K562 (cell line): ENCODE measurements at regions not wholly inside any gene's neighbourhood (a gene's known extent, or its start where the extent isn't known, plus 50 kb on each side); places are given as distances from the start of the nearest gene placed in this dataset.

Experiments
- ATAC-seq: fragments of 200-7000 bp; cut with Tn5 transposase; 3 replicates; pipeline ENCODE4 v1.9.1; 2020; ENCODE audit warnings: moderate library complexity
- BruUV-seq: library from RNA; stranded (reverse); fragments of 400-500 nt; replicated peaks from 2 replicates; lab custom pipeline; 2021; lab: Mats Ljungman, UMichigan
- CTCF ChIA-PET: fragments of 300-600 bp; formaldehyde crosslinking; extraction: SDS; loops from one replicate; lab custom pipeline; 2021; ENCODE audit warnings: low intra/inter-chr PET ratio; lab: Yijun Ruan, JAX
- POLR2A ChIA-PET: fragments of 300-600, 350-650 bp; sonication (Branson Sonifier 250); formaldehyde crosslinking; extraction: SDS; loops from one replicate; lab custom pipeline; 2021; ENCODE audit warnings: antibody characterized with exemption, inconsistent platforms; lab: Yijun Ruan, JAX
- DNase-seq, 4 experiments: peaks; one replicate each; pipeline versions ENCODE4 v3.0.0 to v3.0.0-alpha.2; 2011 to 2018; ENCODE audit warnings: low spot score in 3 of 4, mixed read lengths in 3 of 4; ENCODE audit errors: extremely low read depth in 1 of 4
- FAIRE-seq: peaks from 2 replicates; lab custom pipeline; 2011; peaks lifted over from hg19 to GRCh38; lab: Jason Lieb, UNC
- H2AFZ ChIP-seq: 2 replicates; pipeline ENCODE4 v1.6.0; 2011; ENCODE audit warnings: low read depth, low read length, control low read depth, inconsistent platforms
- H3K27ac ChIP-seq: fragments of 200-600 bp; 3 replicates; pipeline ENCODE4 v1.8.0; 2011; ENCODE audit warnings: low read depth, mild to moderate bottlenecking, control low read depth, inconsistent platforms, low read length, moderate library complexity, mixed read lengths; ENCODE audit errors: extremely low read depth
- H3K27me3 ChIP-seq, 2 experiments: fragments of 300-600 bp in 1 of 2; 2 replicates in 1 of 2; 3 replicates in 1 of 2; pipeline versions ENCODE4 v1.6.0 to v1.8.0; 2011; ENCODE audit warnings: inconsistent platforms in 2 of 2, low read length in 2 of 2, mild to moderate bottlenecking in 1 of 2, mixed read lengths in 1 of 2, moderate library complexity in 1 of 2; ENCODE audit not compliant: control insufficient read depth in 2 of 2, insufficient read depth in 2 of 2
- H3K36me3 ChIP-seq: fragments of 300-600 bp; 3 replicates; pipeline ENCODE4 v1.8.0; 2011; ENCODE audit warnings: mild to moderate bottlenecking, low read length, inconsistent platforms; ENCODE audit not compliant: control insufficient read depth, insufficient read depth
- H3K4me1 ChIP-seq, 2 experiments: fragments of 200-600 bp in 1 of 2; replicated peaks in 1 of 2; 2 replicates in 1 of 2; 3 replicates in 1 of 2; pipeline versions ENCODE4 v1.5.1 to v1.8.0; 2011; ENCODE audit warnings: inconsistent platforms in 2 of 2, low read length in 2 of 2, mild to moderate bottlenecking in 1 of 2, mixed read lengths in 1 of 2, moderate library complexity in 1 of 2; ENCODE audit not compliant: control insufficient read depth in 2 of 2, insufficient read depth in 2 of 2
- H3K4me2 ChIP-seq: 2 replicates; pipeline ENCODE4 v1.6.1; 2011; ENCODE audit warnings: low read length, control low read depth, inconsistent platforms, mixed read lengths; ENCODE audit not compliant: insufficient read depth
- H3K4me3 ChIP-seq: fragments of 200-600 bp; sonication (generic), shearing (Covaris generic); 2 replicates; pipeline ENCODE4 v1.5.1; 2016; ENCODE audit warnings: control low read depth, inconsistent platforms
- H3K79me2 ChIP-seq: fragments of 200-600 bp; 3 replicates; pipeline ENCODE4 v1.8.0; 2011; ENCODE audit warnings: low read length, inconsistent platforms; ENCODE audit not compliant: control insufficient read depth, insufficient read depth
- H3K9ac ChIP-seq, 2 experiments: 2 replicates each; pipeline versions ENCODE4 v1.6.0 to v1.6.1; 2011; ENCODE audit warnings: low read depth in 2 of 2, low read length in 2 of 2, control low read depth in 1 of 2, inconsistent platforms in 1 of 2, mild to moderate bottlenecking in 1 of 2, mixed read lengths in 1 of 2; ENCODE audit not compliant: insufficient read depth in 1 of 2
- H3K9me1 ChIP-seq: one replicate; pipeline ENCODE4 v1.6.0; 2011; ENCODE audit warnings: inconsistent platforms, mild to moderate bottlenecking, low read length, moderate library complexity; ENCODE audit not compliant: control insufficient read depth, insufficient read depth
- H3K9me3 ChIP-seq: replicated peaks from 2 replicates; pipeline ENCODE4 v1.5.1; 2011; ENCODE audit warnings: low read depth, low read length, inconsistent platforms; ENCODE audit not compliant: control insufficient read depth, insufficient read depth
- H4K20me1 ChIP-seq: replicated peaks from 2 replicates; pipeline ENCODE4 v1.6.1; 2011; ENCODE audit warnings: low read length, inconsistent platforms, mixed read lengths; ENCODE audit not compliant: control insufficient read depth, insufficient read depth
- CREM ChIP-seq: IDR thresholded peaks from 2 replicates; pipeline ENCODE4 v1.6.1; 2014; ENCODE audit warnings: antibody characterized with exemption, low read depth
- E2F5 ChIP-seq: sonication (generic); formaldehyde crosslinking; IDR thresholded peaks from 2 replicates; pipeline ENCODE4 v1.8.0; 2022; ENCODE audit warnings: mild to moderate bottlenecking, missing genetic modification reagents
- ELF4 ChIP-seq: fragments of 450-650 bp; formaldehyde crosslinking; IDR thresholded peaks from 2 replicates; pipeline ENCODE4 v1.4.0; 2022; ENCODE audit warnings: missing genetic modification characterization
- HINFP ChIP-seq: fragments of 450-650 bp; conservative IDR thresholded peaks from 2 replicates; pipeline ENCODE4 v1.6.1; 2016; ENCODE audit warnings: missing genetic modification characterization, low read depth, mild to moderate bottlenecking, control low read depth, missing compliant biosample characterization
- L3MBTL2 ChIP-seq: fragments of 450-650 bp; IDR thresholded peaks from 2 replicates; pipeline ENCODE4 v1.6.1; 2016; ENCODE audit warnings: mild to moderate bottlenecking, moderate library complexity
- NCOA2 ChIP-seq, 2 experiments: fragments of 450-650 bp; IDR thresholded peaks; 2 replicates each; pipeline ENCODE4 v1.6.1; 2018; ENCODE audit warnings: mild to moderate bottlenecking in 2 of 2, moderate library complexity in 1 of 2; ENCODE audit not compliant: partially characterized antibody in 2 of 2
- NFYB ChIP-seq: IDR thresholded peaks from 2 replicates; pipeline ENCODE4 v1.6.1; 2011; ENCODE audit warnings: mild to moderate bottlenecking, moderate library complexity; ENCODE audit not compliant: insufficient read length; ENCODE audit errors: extremely low read depth
- SAFB ChIP-seq: fragments of 200-400 bp; formaldehyde crosslinking; IDR thresholded peaks from 2 replicates; pipeline ENCODE4 v1.6.1; 2017; ENCODE audit warnings: low read depth, low read length, borderline replicate concordance
- YY1 ChIP-seq, 3 experiments: IDR thresholded peaks; 2 replicates each; pipeline ENCODE4 v1.6.1; 2011; ENCODE audit warnings: low read length in 2 of 3, mild to moderate bottlenecking in 2 of 3, moderate library complexity in 2 of 3, borderline replicate concordance in 1 of 3, control low read depth in 1 of 3, low read depth in 1 of 3; ENCODE audit not compliant: insufficient read depth in 3 of 3, insufficient replicate concordance in 2 of 3, control insufficient read depth in 1 of 3, insufficient read length in 1 of 3; ENCODE audit errors: extremely low read depth in 1 of 3
- ZBTB1 ChIP-seq: sonication (generic); formaldehyde crosslinking; IDR thresholded peaks from 2 replicates; pipeline ENCODE4 v1.8.1; 2023; ENCODE audit warnings: missing genetic modification reagents, low read depth, mild to moderate bottlenecking, borderline replicate concordance
- ZEB2 ChIP-seq: fragments of 450-650 bp; IDR thresholded peaks from 2 replicates; pipeline ENCODE4 v1.6.1; 2016
- ZNF232 ChIP-seq: sonication (generic); formaldehyde crosslinking; IDR thresholded peaks from 2 replicates; pipeline ENCODE4 v1.8.0; 2022; ENCODE audit warnings: mild to moderate bottlenecking, missing genetic modification reagents
- ZNF561 ChIP-seq: fragments of 450-650 bp; formaldehyde crosslinking; conservative IDR thresholded peaks from 2 replicates; pipeline ENCODE4 v1.4.0; 2020; ENCODE audit warnings: mild to moderate bottlenecking, moderate library complexity
- ZNF717 ChIP-seq: fragments of 250-450 bp; sonication (Bioruptor Pico); IDR thresholded peaks from 2 replicates; pipeline ENCODE4 v1.5.0; 2021
- WGBS: fragments of 100-300 bp; shearing (Covaris generic); methylation state at CpG from one replicate; pipeline ENCODE4 v1.1.6; 2016; ENCODE audit warnings: low coverage, mixed read lengths; ENCODE audit not compliant: insufficient coverage; ENCODE audit errors: missing lambda C conversion rate; 5-methylcytosine and 5-hydroxymethylcytosine counted together
- in situ Hi-C: fragments of 300-500 bp; cut with MboI; formaldehyde crosslinking; loops from 4 replicates; pipeline ENCODE4 v1.15.0; 2018; ENCODE audit warnings: inconsistent platforms, mixed read lengths
- intact Hi-C: fragments of 100-400 bp; cut with micrococcal nuclease; formaldehyde crosslinking; loops from 2 replicates; pipeline ENCODE4 v1.14.2; 2022
- TF ChIP-seq, protein P1 (sequence below): fragments of 450-650 bp; formaldehyde crosslinking; IDR thresholded peaks from 2 replicates; pipeline ENCODE4 v1.4.0; 2020; ENCODE audit warnings: mild to moderate bottlenecking, moderate library complexity
- TF ChIP-seq, protein P2 (sequence below): sonication (generic); formaldehyde crosslinking; IDR thresholded peaks from 2 replicates; pipeline ENCODE4 v1.4.0; 2020; ENCODE audit warnings: mild to moderate bottlenecking, missing genetic modification reagents

- ATAC-seq, result no peak
- POLR2A ChIA-PET, result no interaction called here
- intact Hi-C loops, result no loop called here
Observed at GRCh38 chr5:125429498-125429897, 683.1 kb upstream of the ZNF608 start.

More at GRCh38 chr5:125429498-125429897, 683.1 kb upstream of the ZNF608 start:
- FAIRE-seq (no peak), DNase-seq (no peak)
- CTCF ChIA-PET, result no interaction called here
- 0% methylated on average over 1 of the region's 1 CpG for WGBS
- no peak for TF ChIP-seq E2F5 (CRISPR knock-in tag)
- TF ChIP-seq HINFP (tag), result no peak
- TF ChIP-seq L3MBTL2, result no peak
- TF ChIP-seq, protein P1, sequence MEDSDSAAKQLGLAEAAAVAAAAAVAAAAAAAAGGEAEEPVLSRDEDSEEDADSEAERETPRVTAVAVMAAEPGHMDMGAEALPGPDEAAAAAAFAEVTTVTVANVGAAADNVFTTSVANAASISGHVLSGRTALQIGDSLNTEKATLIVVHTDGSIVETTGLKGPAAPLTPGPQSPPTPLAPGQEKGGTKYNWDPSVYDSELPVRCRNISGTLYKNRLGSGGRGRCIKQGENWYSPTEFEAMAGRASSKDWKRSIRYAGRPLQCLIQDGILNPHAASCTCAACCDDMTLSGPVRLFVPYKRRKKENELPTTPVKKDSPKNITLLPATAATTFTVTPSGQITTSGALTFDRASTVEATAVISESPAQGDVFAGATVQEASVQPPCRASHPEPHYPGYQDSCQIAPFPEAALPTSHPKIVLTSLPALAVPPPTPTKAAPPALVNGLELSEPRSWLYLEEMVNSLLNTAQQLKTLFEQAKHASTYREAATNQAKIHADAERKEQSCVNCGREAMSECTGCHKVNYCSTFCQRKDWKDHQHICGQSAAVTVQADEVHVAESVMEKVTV (CRISPR knock-in tag), result no peak
- TF ChIP-seq ZEB2, result no peak
- no peak for TF ChIP-seq ZNF232 (CRISPR knock-in tag)
- TF ChIP-seq, protein P2, sequence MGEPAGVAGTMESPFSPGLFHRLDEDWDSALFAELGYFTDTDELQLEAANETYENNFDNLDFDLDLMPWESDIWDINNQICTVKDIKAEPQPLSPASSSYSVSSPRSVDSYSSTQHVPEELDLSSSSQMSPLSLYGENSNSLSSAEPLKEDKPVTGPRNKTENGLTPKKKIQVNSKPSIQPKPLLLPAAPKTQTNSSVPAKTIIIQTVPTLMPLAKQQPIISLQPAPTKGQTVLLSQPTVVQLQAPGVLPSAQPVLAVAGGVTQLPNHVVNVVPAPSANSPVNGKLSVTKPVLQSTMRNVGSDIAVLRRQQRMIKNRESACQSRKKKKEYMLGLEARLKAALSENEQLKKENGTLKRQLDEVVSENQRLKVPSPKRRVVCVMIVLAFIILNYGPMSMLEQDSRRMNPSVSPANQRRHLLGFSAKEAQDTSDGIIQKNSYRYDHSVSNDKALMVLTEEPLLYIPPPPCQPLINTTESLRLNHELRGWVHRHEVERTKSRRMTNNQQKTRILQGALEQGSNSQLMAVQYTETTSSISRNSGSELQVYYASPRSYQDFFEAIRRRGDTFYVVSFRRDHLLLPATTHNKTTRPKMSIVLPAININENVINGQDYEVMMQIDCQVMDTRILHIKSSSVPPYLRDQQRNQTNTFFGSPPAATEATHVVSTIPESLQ (CRISPR knock-in tag), result no peak
- TF ChIP-seq CREM, result no peak
- TF ChIP-seq ZNF717 (CRISPR knock-in tag), result no peak
- no peak for TF ChIP-seq SAFB
- no peak for TF ChIP-seq ZBTB1 (CRISPR knock-in tag)
- TF ChIP-seq ELF4, result no peak
- TF ChIP-seq ZNF561, result no peak
- no peak for TF ChIP-seq NFYB
- TF ChIP-seq YY1 (IDR thresholded peaks at IDR 0.05; ENCODE audit: borderline replicate concordance in 1 of 3, control insufficient read depth in 1 of 3, extremely low read depth in 1 of 3, insufficient read depth in 3 of 3, insufficient read length in 1 of 3, insufficient replicate concordance in 2 of 3, low read depth in 1 of 3, low read length in 2 of 3), result no peak
- no peak for TF ChIP-seq NCOA2 (IDR thresholded peaks at IDR 0.05; ENCODE audit: partially characterized antibody in 2 of 2)
- no peaks in the 10 kb centered on the region for H3K4me1 ChIP-seq
- H3K36me3 ChIP-seq, result no peaks in the 10 kb centered on the region
- H2AFZ ChIP-seq, result no peak overlapping the region
- no TSS peak for BruUV-seq
- no peak overlapping the region for H3K4me2 ChIP-seq
- no peak overlapping the region for H3K27ac ChIP-seq
- no peaks in the 10 kb centered on the region for H3K9me3 ChIP-seq
- H3K27me3 ChIP-seq, result no peaks in the 10 kb centered on the region
- H4K20me1 ChIP-seq, result no peaks in the 10 kb centered on the region
- no peaks in the 10 kb centered on the region for H3K9me1 ChIP-seq
- in situ Hi-C loops, result no loop called here
- no peak overlapping the region for H3K4me3 ChIP-seq
- H3K9ac ChIP-seq, result no peak overlapping the region
- H3K79me2 ChIP-seq, result no peaks in the 10 kb centered on the region
